Breast epithelium (tissue), 4 donors: ENCODE measurements at regions not wholly inside any gene's neighbourhood (a gene's known extent, or its start where the extent isn't known, plus 50 kb on each side); places are given as distances from the start of the nearest gene placed in this dataset.
"Not testable (repeated sequence)": the region's sequence is repeated elsewhere in the genome, so short reads cannot be mapped to it uniquely, and the experiment has no call there.

Experiments
- DNase-seq, 2 donors: peaks; one replicate each; pipeline ENCODE4 v3.0.0-alpha.2; 2019; ENCODE audit warnings: low spot score in 2 of 2
- H3K27ac ChIP-seq, 2 donors: fragments of 200-600 bp; sonication (generic) in 1 of 2; one replicate each; pipeline ENCODE4 v1.5.1; 2016 to 2019; ENCODE audit warnings: mild to moderate bottlenecking in 1 of 2
- H3K27me3 ChIP-seq, 2 donors: fragments of 200-600 bp; sonication (generic) in 1 of 2; one replicate each; pipeline versions ENCODE4 v1.5.1 to v1.6.0; 2017 to 2019; ENCODE audit warnings: control low read depth in 1 of 2, mild to moderate bottlenecking in 1 of 2
- H3K36me3 ChIP-seq: fragments of 200-600 bp; one replicate; pipeline ENCODE4 v1.5.1; 2019
- H3K4me1 ChIP-seq, 2 donors: fragments of 200-600 bp; sonication (generic); one replicate each; pipeline ENCODE4 v1.5.1; 2016 to 2019; ENCODE audit warnings: control low read depth in 1 of 2
- H3K4me3 ChIP-seq, 3 donors: fragments of 200-600 bp; sonication (generic); 1 replicate in 2 of 3; 2 replicates in 1 of 3; pipeline ENCODE4 v1.5.1; 2016 to 2019; ENCODE audit warnings: mild to moderate bottlenecking in 3 of 3, moderate library complexity in 2 of 3
- H3K9me3 ChIP-seq, 2 donors: fragments of 200-600 bp; sonication (generic) in 1 of 2; one replicate each; pipeline ENCODE4 v1.5.1; 2016 to 2019; ENCODE audit warnings: control low read depth in 1 of 2
- CTCF ChIP-seq, 3 donors: fragments of 450-650 bp; IDR thresholded peaks; one replicate each; pipeline ENCODE4 v1.5.1; 2016 to 2017; ENCODE audit warnings: antibody characterized with exemption in 3 of 3, mild to moderate bottlenecking in 3 of 3, moderate library complexity in 3 of 3
- POLR2A ChIP-seq: fragments of 450-650 bp; IDR thresholded peaks from one replicate; pipeline ENCODE4 v1.6.1; 2016; ENCODE audit warnings: antibody characterized with exemption, mild to moderate bottlenecking, moderate library complexity
- POLR2AphosphoS5 ChIP-seq, 3 donors: sonication (generic); formaldehyde crosslinking; IDR thresholded peaks; one replicate each; pipeline ENCODE4 v1.6.1; 2017; ENCODE audit warnings: antibody characterized with exemption in 3 of 3
- intact Hi-C: fragments of 100-400 bp; cut with DNase I; formaldehyde crosslinking; loops from one replicate; pipeline ENCODE4 v1.15.1; 2023; ENCODE audit warnings: low total_unique reads

GRCh38 chr13:80705371-80706163, 364.6 kb upstream of the SPRY2 start:
- TF ChIP-seq POLR2AphosphoS5 (IDR thresholded peaks at IDR 0.05) (no peak), CTCF (IDR thresholded peaks at IDR 0.05) (no peak), POLR2A (no peak)
- no peaks in the 10 kb centered on the region for H3K36me3 ChIP-seq

GRCh38 chr13:80704369-80704768, 363.4 kb upstream of the SPRY2 start:
- Histone ChIP-seq H3K27me3 (no peaks in the 10 kb centered on the region), H3K4me1 (no peaks in the 10 kb centered on the region), H3K4me3 (no peak overlapping the region), H3K9me3 (peaks cover 7 to 10% of the 10 kb centered on the region in 2 donors), H3K36me3 (no peaks in the 10 kb centered on the region), H3K27ac (no peak overlapping the region)
- no peak for DNase-seq
- intact Hi-C loops = no loop called here
- TF ChIP-seq POLR2AphosphoS5 (IDR thresholded peaks at IDR 0.05) (no peak), CTCF (IDR thresholded peaks at IDR 0.05) (no peak), POLR2A (no peak)

More at GRCh38 chr13:80705371-80706163, 364.6 kb upstream of the SPRY2 start:
- Histone ChIP-seq H3K4me1 (no peaks in the 10 kb centered on the region), H3K9me3 (peaks cover 4 to 7% of the 10 kb centered on the region in 2 donors), H3K27ac (no peak overlapping the region), H3K27me3 (no peaks in the 10 kb centered on the region), H3K4me3 (no peak overlapping the region)
- DNase-seq = no peak
- intact Hi-C loops = no loop called here

DNA sequence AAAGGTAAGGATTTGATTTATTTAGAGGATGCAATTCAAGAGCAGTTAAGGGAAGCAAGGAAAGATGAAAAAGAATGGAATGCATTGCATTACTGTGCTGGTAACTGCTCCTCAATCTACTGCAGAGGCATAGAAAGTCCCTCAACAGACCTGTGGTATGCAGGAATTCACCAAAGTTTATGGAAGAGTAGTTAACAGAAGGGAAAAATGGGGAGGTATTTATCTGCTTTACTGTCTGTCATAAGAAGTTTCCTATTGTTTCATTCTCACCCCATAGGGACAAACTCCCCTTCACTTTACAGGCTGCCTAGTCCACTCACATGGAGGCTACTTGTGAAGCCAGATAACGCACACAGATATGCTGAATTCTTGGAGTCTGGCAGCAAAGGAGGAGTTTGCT, 354.9 kb upstream of the SPRY2 start:
- no peak for DNase-seq
- Histone ChIP-seq H3K4me3 (no peak overlapping the region), H3K36me3 (no peaks in the 10 kb centered on the region), H3K27me3 (no peaks in the 10 kb centered on the region), H3K9me3 (peaks cover 5 to 12% of the 10 kb centered on the region in 2 donors), H3K27ac (no peak overlapping the region), H3K4me1 (no peaks in the 10 kb centered on the region)
- intact Hi-C loops = no loop called here
- TF ChIP-seq CTCF (IDR thresholded peaks at IDR 0.05) (no peak), POLR2AphosphoS5 (IDR thresholded peaks at IDR 0.05) (no peak), POLR2A (no peak)

GRCh38 chr13:80691814-80692213, 350.9 kb upstream of the SPRY2 start:
- not testable (repeated sequence) for H3K27ac ChIP-seq

GRCh38 chr13:80690208-80690607, 349.3 kb upstream of the SPRY2 start:
- intact Hi-C loops = no loop called here
- no peak for TF ChIP-seq POLR2A
- no peak for TF ChIP-seq POLR2AphosphoS5 (IDR thresholded peaks at IDR 0.05)
- TF ChIP-seq CTCF (IDR thresholded peaks at IDR 0.05) = no peak
- no peaks in the 10 kb centered on the region for H3K4me1 ChIP-seq
- H3K4me3 ChIP-seq = no peak overlapping the region
- H3K36me3 ChIP-seq = no peaks in the 10 kb centered on the region
- no peak overlapping the region for H3K27ac ChIP-seq
- peaks cover 6 to 11% of the 10 kb centered on the region in 2 donors for H3K9me3 ChIP-seq
- no peak for DNase-seq
- no peaks in the 10 kb centered on the region for H3K27me3 ChIP-seq

More at GRCh38 chr13:80691814-80692213, 350.9 kb upstream of the SPRY2 start:
- intact Hi-C loops, DNase-seq, H3K4me1 ChIP-seq, H3K27me3 ChIP-seq, H3K36me3 ChIP-seq, H3K4me3 ChIP-seq: not testable (repeated sequence)
- H3K9me3 ChIP-seq = peaks cover 6 to 11% of the 10 kb centered on the region in 2 donors
